ENCODE measurements at regions not wholly inside any gene's neighbourhood (a gene's known extent, or its start where the extent isn't known, plus 50 kb on each side); places are given as distances from the start of the nearest gene placed in this dataset.

DNA sequence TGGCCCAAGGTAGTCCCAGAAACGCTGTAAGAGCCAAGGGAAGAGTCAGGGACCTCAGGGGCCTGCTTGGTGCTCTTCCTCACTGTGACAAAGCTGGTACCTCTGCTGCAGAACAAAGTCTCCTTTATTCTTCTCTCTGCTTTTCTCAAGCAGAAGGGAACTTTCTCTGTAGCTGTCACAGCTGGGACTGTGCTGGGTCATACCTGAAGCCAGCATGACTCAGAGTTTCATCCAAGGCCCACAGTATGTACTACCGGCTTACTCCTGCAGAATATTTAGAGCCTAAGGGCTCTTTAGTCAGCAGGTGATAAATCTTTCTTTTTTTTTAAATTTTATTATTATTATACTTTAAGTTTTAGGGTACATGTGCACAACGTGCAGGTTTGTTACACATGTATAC, 183.2 kb downstream of the TINAG start:
- Mint-ChIP-seq H3K9me3 (no peaks in the 10 kb centered on the region), H3K36me3 (ENCODE audit: low read depth) (no peaks in the 10 kb centered on the region), H3K27ac (no peak overlapping the region), H3K4me3 (no peak overlapping the region), H3K27me3 (ENCODE audit: insufficient read depth, low read depth, poor library complexity) (peaks cover 1% of the 10 kb centered on the region), H3K4me1 (peaks cover 9% of the 10 kb centered on the region)
- Histone ChIP-seq H3K4me2 (no peak overlapping the region), H3K79me2 (replicated peaks; ENCODE audit: insufficient read depth) (no peaks in the 10 kb centered on the region), H3K4me1 (ENCODE audit: insufficient read depth) (no peaks in the 10 kb centered on the region), H3K27ac (ENCODE audit: low read depth) (no peak overlapping the region), H3K4me3 (no peak overlapping the region), H3K36me3 (ENCODE audit: insufficient read depth) (no peaks in the 10 kb centered on the region), H4K20me1 (replicated peaks; ENCODE audit: insufficient read depth) (no peaks in the 10 kb centered on the region), H3F3A (replicated peaks; ENCODE audit: low read depth) (no peaks in the 10 kb centered on the region), H3K27me3 (ENCODE audit: insufficient read depth) (no peaks in the 10 kb centered on the region), H3K9me2 (ENCODE audit: insufficient read depth) (peaks cover 19% of the 10 kb centered on the region), H2AFZ (no peak overlapping the region)
- TF ChIP-seq, protein P1, sequence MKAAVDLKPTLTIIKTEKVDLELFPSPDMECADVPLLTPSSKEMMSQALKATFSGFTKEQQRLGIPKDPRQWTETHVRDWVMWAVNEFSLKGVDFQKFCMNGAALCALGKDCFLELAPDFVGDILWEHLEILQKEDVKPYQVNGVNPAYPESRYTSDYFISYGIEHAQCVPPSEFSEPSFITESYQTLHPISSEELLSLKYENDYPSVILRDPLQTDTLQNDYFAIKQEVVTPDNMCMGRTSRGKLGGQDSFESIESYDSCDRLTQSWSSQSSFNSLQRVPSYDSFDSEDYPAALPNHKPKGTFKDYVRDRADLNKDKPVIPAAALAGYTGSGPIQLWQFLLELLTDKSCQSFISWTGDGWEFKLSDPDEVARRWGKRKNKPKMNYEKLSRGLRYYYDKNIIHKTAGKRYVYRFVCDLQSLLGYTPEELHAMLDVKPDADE (IDR thresholded peaks at IDR 0.05) = no peak
- TF ChIP-seq JUNB (IDR thresholded peaks at IDR 0.05; ENCODE audit: unreplicated experiment) (no peak), POLR2AphosphoS5 (IDR thresholded peaks at IDR 0.05; ENCODE audit: low read depth) (no peak), CREB1 (CRISPR knock-in tag; IDR thresholded peaks at IDR 0.05; ENCODE audit: low read depth) (no peak), EZH2phosphoT487 (IDR thresholded peaks at IDR 0.05; ENCODE audit: unreplicated experiment) (no peak), STAT1 (IDR thresholded peaks at IDR 0.05; ENCODE audit: unreplicated experiment) (no peak), ZNF114 (CRISPR knock-in tag; IDR thresholded peaks at IDR 0.05) (no peak), NANOG (IDR thresholded peaks at IDR 0.05; ENCODE audit: borderline replicate concordance) (no peak), EZH2 (IDR thresholded peaks at IDR 0.05; ENCODE audit: low read depth, unreplicated experiment) (no peak), ZNF331 (CRISPR knock-in tag; IDR thresholded peaks at IDR 0.05; ENCODE audit: low read depth) (no peak)
- TF ChIP-seq, protein P2, sequence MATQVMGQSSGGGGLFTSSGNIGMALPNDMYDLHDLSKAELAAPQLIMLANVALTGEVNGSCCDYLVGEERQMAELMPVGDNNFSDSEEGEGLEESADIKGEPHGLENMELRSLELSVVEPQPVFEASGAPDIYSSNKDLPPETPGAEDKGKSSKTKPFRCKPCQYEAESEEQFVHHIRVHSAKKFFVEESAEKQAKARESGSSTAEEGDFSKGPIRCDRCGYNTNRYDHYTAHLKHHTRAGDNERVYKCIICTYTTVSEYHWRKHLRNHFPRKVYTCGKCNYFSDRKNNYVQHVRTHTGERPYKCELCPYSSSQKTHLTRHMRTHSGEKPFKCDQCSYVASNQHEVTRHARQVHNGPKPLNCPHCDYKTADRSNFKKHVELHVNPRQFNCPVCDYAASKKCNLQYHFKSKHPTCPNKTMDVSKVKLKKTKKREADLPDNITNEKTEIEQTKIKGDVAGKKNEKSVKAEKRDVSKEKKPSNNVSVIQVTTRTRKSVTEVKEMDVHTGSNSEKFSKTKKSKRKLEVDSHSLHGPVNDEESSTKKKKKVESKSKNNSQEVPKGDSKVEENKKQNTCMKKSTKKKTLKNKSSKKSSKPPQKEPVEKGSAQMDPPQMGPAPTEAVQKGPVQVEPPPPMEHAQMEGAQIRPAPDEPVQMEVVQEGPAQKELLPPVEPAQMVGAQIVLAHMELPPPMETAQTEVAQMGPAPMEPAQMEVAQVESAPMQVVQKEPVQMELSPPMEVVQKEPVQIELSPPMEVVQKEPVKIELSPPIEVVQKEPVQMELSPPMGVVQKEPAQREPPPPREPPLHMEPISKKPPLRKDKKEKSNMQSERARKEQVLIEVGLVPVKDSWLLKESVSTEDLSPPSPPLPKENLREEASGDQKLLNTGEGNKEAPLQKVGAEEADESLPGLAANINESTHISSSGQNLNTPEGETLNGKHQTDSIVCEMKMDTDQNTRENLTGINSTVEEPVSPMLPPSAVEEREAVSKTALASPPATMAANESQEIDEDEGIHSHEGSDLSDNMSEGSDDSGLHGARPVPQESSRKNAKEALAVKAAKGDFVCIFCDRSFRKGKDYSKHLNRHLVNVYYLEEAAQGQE (IDR thresholded peaks at IDR 0.05; ENCODE audit: unreplicated experiment) = no peak
- TF ChIP-seq, protein P3, sequence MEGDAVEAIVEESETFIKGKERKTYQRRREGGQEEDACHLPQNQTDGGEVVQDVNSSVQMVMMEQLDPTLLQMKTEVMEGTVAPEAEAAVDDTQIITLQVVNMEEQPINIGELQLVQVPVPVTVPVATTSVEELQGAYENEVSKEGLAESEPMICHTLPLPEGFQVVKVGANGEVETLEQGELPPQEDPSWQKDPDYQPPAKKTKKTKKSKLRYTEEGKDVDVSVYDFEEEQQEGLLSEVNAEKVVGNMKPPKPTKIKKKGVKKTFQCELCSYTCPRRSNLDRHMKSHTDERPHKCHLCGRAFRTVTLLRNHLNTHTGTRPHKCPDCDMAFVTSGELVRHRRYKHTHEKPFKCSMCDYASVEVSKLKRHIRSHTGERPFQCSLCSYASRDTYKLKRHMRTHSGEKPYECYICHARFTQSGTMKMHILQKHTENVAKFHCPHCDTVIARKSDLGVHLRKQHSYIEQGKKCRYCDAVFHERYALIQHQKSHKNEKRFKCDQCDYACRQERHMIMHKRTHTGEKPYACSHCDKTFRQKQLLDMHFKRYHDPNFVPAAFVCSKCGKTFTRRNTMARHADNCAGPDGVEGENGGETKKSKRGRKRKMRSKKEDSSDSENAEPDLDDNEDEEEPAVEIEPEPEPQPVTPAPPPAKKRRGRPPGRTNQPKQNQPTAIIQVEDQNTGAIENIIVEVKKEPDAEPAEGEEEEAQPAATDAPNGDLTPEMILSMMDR (conservative IDR thresholded peaks at IDR 0.05; ENCODE audit: low read depth in 2 of 2) = no peak
- DNase-seq (ENCODE audit: low spot score) (no peak), ATAC-seq (no peak)
